GM12892 (cell line): ENCODE measurements at regions not wholly inside any gene's neighbourhood (a gene's known extent, or its start where the extent isn't known, plus 50 kb on each side); places are given as distances from the start of the nearest gene placed in this dataset.

Experiments used
- DNase-seq: peaks from one replicate; pipeline ENCODE4 v3.0.0; 2011; ENCODE audit not compliant: insufficient read length
- FAIRE-seq: peaks from 2 replicates; lab custom pipeline; 2011; peaks lifted over from hg19 to GRCh38; lab: Jason Lieb, UNC
- POLR2A ChIP-seq: IDR thresholded peaks from 2 replicates; pipeline ENCODE4 v1.6.1; 2011; ENCODE audit warnings: low read depth, low read length, control low read depth
- POLR2AphosphoS5 ChIP-seq: IDR thresholded peaks from 2 replicates; pipeline ENCODE4 v1.6.1; 2011; ENCODE audit warnings: low read depth, low read length, control low read depth
- TAF1 ChIP-seq: IDR thresholded peaks from 2 replicates; pipeline ENCODE4 v1.6.1; 2011; ENCODE audit warnings: low read depth, mild to moderate bottlenecking, control low read depth, low read length, borderline replicate concordance

DNA sequence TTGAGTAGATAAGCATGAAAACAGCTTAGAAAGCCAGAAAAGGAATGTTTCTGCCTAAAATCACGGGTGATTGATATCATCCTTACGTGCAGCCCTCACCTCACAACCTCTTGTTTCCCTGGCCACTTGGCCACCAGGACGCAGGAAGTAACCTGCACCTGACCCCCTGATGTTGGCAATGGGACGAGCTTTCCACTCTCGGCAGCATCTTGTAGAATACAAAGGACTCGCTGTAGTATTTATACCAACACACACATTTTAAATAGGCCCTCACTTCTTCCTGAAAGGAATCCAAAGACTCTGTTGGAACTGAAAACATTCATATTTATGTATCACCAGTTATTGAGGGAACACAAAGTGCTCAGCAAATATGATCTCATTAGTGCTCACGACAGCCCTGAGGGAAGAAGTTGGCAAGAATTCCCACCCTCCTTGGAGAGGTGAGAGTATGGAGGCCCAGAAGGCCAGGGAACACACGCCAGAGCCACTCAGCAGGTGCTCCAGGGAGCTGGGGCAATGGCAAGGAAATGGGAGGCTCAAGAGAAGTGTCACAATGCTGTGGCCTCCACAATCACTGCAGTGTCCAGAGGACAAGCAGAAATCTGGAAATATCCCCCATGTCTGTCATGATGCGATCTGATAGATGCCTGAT is 103.3 kb upstream of the KIT start:
- no peak for DNase-seq
- no peak for FAIRE-seq
- TF ChIP-seq POLR2AphosphoS5 = no peak
- no peak for TF ChIP-seq POLR2A
- no peak for TF ChIP-seq TAF1

DNA sequence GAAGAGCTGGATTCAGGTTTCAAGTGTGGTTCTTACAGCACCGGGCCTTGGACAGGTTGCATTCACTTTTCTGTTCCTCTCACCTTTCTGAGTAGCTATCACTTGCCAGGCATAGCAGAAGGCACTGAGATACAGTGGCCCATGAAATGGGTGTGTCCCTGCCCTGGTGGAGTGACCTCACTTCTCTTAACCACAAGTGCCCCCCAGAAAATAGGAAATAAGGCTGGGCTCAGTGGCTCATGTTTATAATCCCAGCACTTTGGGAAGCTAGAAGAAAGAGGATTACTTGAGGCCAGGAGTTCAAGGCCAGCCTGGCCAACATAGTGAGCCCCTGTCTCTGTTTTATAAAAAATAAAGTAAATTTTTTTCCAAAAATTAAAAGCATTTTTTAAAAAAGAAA is 101.7 kb upstream of the KIT start:
- no peak for TF ChIP-seq POLR2AphosphoS5
- no peak for TF ChIP-seq POLR2A
- no peak for TF ChIP-seq TAF1
- FAIRE-seq (no peak), DNase-seq (no peak)

DNA sequence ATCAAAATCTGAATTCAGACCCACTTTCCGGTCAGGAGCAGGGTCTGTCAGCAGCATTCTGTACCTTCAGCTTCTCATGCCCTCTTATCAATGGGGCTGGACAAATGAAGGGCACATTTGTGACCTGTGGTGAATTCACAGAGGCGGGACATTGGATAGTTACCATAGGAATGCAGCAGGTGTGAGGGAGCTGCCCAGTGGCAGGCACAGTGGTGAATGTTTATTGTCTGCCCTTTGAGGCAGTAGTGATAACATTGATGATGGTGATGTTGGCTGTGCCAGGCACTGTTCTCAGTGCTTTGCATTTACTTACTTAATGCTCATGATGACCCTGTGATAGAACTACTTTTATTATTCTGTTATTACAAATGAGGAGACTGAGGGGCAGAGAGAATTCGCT is 101.2 kb upstream of the KIT start:
- no peak for DNase-seq
- TF ChIP-seq POLR2AphosphoS5 = no peak
- TF ChIP-seq TAF1 = no peak
- TF ChIP-seq POLR2A = no peak
- FAIRE-seq = no peak

DNA sequence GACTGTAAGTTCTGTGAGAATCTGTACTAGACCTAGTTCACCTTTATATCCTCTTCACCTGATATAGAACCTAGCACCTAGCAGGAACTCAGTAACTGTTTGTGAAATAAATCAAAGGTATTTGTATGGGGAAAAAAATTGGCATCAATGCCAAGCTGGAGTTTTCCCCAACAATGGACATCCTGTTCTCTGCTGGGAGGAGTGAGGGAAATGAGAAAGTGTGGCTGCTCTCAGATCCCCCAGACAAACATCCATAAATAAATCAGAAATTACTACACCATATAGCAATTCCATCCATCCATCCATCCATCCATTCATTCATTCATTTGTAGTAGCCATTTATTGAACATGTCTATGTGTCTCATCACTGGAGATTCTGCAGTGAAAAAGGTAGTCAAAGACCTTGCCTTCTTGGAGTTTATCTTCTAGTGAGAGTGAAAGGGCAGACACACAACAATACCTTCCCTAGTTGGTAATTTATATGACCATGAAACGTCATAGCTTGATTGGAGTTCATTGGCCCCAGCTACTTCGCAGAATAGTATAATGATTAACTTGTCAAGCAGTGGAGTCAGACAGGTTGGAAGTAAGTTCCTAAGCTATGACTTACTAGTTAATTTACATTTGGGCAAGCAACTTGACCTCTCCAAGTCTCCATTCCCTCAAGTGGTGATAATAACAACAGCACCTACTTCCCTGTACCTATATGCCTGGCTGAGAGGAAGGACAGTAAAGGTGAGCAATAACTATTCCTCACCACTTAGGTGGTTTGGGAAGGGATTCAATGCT is 98.7 kb upstream of the KIT start:
- TF ChIP-seq POLR2AphosphoS5 (no peak), TAF1 (no peak), POLR2A (no peak)
- DNase-seq = no peak

DNA sequence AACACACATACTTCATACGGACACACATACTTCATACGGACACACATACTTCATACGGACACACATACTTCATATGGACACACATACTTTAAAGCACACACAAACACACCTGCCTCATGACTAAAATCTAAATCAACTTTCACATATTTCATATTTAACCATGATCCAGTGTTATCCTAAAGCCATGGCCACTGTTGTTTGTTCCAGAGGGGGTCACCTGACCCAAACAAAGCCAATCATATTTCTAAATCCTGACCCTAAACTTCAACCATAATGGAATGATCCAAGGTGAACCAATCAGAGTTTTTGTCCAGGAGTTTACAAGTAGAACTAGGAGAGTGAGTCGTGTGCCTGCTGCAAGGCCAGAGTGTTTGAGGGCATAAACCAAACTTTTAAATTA is 97.2 kb upstream of the KIT start:
- no peak for FAIRE-seq
- TF ChIP-seq TAF1 (no peak), POLR2A (no peak), POLR2AphosphoS5 (no peak)
- no peak for DNase-seq

More for the DNA sequence above, 98.7 kb upstream of the KIT start:
- FAIRE-seq = no peak

DNA sequence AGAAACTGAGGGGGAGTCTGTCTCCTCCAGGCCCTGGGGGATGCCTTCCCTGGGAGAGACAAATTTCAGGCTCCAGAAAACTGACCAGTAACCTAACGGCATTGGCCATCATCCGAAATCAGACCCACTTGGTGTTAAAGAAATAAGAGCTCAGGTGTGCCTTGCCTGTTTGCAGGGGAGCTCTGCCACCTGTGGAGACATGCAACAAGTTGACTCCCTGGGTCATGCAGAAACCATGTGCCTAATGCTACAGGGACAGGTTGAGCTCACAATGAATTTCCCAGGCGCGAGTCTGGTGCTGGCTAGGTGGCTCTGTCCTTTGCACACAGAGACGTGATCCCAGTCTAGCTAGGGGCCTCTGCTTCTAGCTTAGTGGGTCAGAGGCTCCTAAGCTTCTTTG is 95.8 kb upstream of the KIT start:
- FAIRE-seq = no peak

DNA sequence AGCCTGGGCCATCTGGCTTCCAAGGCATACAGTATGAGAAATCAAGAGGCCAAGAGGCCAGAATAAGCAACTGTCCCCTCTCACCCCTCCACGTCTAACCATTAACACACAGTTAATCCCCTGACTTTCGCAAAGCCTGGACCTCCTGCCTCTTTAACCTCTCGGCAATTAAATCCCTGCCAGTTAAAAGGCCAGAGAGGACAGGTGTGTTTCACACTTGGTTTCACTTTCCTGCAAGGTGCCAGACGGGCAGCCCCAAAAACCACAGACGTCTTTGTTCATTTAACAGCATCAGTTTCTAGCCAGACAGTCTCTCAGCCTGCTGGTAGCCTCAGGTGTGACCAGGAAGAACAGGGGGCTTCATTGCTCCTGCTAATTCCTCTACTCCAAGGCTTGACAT is 91.1 kb upstream of the KIT start:
- DNase-seq = no peak

More for the DNA sequence above, 95.8 kb upstream of the KIT start:
- no peak for DNase-seq
- TF ChIP-seq POLR2A (no peak), TAF1 (no peak), POLR2AphosphoS5 (no peak)

DNA sequence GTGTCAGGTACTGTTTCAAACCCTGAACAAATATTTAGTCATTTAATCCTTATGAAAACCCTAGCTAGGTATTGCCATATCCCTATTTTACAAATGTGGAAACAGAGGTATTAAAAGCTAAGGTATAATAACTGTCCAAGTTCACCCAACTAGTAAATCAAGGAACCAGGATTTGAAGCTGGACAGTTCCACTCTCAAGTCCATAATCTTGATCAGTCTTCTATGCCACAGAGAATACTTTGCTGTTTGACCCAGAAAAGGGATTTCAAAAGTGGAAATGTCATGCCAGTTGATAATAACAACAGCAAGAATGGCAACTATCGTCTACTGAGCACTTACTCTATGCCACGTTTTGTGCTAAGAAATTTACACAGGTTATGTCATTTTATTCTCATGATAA is 90.4 kb upstream of the KIT start:
- TF ChIP-seq TAF1 (no peak), POLR2AphosphoS5 (no peak), POLR2A (no peak)
- FAIRE-seq (no peak), DNase-seq (no peak)

More for the DNA sequence above, 91.1 kb upstream of the KIT start:
- TF ChIP-seq POLR2A (no peak), TAF1 (no peak), POLR2AphosphoS5 (no peak)
- FAIRE-seq = no peak

DNA sequence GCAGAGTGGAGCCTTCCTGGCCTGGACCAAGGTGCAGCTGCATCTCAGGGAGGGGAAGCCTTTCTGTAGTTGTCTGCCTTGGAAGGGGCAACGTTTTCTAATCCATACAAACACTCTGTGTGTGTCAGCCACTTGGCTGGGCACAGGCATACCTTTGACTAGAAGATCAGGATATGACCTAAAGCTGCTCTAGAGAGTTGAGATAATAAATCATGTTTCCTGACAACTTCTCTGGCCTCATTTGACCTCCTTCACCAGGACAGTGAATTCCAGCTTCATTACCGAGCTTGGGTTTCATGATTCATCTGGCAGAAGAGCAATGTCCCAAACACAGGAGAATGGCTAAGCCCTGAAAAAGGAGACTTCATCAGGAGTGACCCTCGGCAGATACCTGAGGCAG is 89.6 kb upstream of the KIT start:
- FAIRE-seq (no peak), DNase-seq (no peak)
- TF ChIP-seq POLR2AphosphoS5 (no peak), POLR2A (no peak)

DNA sequence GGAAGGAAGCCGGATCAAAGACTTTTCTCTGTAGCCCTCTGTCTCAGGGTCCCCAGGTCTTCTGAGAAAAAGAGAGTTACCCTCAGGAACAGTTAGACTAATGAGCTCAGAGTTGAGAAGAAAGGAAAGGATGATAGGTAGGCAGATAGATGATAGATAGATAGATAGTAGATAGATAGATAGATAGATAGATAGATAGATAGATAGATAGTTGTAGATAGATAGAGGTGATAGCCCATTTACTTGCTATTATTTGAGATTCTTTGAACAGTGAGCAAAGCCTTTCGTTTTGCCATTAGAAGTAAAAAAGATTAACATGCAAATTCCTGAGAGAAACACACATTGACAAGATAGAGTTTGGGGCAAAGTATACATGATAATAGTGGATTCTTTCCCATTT is 86.9 kb upstream of the KIT start:
- no peak for TF ChIP-seq POLR2AphosphoS5
- no peak for TF ChIP-seq POLR2A
- no peak for TF ChIP-seq TAF1
- FAIRE-seq = no peak
- DNase-seq = no peak

DNA sequence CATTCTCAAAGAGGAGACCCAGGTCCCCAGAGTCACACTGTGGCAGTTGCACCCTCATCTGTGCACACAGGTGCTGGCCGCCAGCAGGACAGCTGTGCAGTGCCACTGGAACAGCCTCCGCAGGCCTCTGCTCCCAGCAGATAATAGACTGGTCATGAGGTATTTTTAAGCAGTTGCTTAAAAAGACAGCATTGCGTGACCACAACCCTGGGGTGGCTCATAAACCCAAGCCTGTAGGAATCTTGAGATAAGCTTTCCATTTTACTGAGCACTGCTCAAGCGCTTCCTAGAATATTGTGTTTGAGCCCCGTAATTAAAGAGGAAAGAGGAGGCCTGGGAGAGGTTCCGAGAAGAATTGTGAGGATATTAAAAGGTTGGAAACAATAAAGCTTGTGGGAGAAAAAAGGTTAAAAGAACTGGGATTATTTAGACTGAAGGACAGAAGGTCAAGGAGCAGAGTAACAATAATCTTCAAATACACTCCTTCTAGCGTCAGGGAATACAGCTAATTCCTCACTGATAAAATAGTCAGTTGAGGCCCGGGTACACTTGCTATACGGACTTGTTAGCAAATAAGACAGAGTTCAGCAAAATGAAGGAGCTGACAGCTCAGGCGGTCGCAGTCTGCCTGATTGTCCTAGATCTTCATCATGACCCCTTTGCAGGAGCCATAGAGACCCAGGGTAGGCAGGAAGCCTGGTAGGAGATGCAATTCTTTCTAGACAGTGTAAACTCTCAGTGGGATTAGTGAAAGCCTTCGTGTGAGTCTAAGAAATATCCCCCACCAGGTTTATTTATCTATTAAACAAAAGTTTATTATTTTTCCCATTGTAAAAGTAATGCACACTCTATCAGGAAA is 86.2 kb upstream of the KIT start:
- no peak for FAIRE-seq
- TF ChIP-seq POLR2AphosphoS5 = no peak
- TF ChIP-seq TAF1 = no peak
- no peak for TF ChIP-seq POLR2A
- DNase-seq = no peak
